Skeletal muscle satellite cell (primary cell): ENCODE measurements at regions not wholly inside any gene's neighbourhood (a gene's known extent, or its start where the extent isn't known, plus 50 kb on each side); places are given as distances from the start of the nearest gene placed in this dataset.

Experiments used
- H3K27me3 ChIP-seq: 2 replicates; pipeline ENCODE4 v1.7.0; 2013; ENCODE audit warnings: low read length; ENCODE audit not compliant: control insufficient read depth, insufficient read depth
- H3K36me3 ChIP-seq: 2 replicates; pipeline ENCODE4 v1.7.0; 2013; ENCODE audit warnings: mild to moderate bottlenecking, control low read depth, low read length; ENCODE audit not compliant: insufficient read depth
- H3K4me1 ChIP-seq: 2 replicates; pipeline ENCODE4 v1.7.0; 2013; ENCODE audit warnings: low read length; ENCODE audit not compliant: control insufficient read depth, insufficient read depth
- H3K4me2 ChIP-seq: 2 replicates; pipeline ENCODE4 v1.7.0; 2013; ENCODE audit warnings: mild to moderate bottlenecking, low read length
- H3K4me3 ChIP-seq: 2 replicates; pipeline ENCODE4 v1.7.0; 2013; ENCODE audit warnings: low read length
- H3K9ac ChIP-seq: 2 replicates; pipeline ENCODE4 v1.7.0; 2013; ENCODE audit warnings: mild to moderate bottlenecking, low read depth, low read length, moderate library complexity
- H3K9me3 ChIP-seq: replicated peaks from 2 replicates; pipeline ENCODE4 v1.7.0; 2013; ENCODE audit warnings: mild to moderate bottlenecking, control low read depth, low read length

DNA sequence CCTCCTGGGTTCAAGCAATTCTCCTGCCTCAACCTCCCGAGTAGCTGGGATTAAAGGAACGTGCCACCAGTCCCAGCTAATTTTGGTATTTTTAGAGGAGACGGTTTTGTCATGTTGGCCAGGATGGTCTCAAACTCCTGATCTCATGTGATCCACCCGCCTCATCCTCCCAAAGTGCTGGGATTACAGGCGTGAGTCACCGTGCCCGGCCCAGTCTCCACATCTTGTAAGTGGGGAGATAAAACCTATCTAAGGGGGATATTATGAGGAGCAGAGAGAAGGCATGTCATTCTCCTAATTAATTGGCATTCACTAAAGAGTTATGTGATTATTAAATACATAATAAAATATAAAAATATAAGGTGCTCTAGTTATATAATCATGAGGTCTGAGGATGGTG, 94.1 kb upstream of the BOD1 start:
- Histone ChIP-seq H3K27me3 (no peaks in the 10 kb centered on the region), H3K4me3 (no peak overlapping the region), H3K4me2 (no peak overlapping the region), H3K36me3 (no peaks in the 10 kb centered on the region), H3K4me1 (peaks cover 26% of the 10 kb centered on the region), H3K9ac (no peak overlapping the region), H3K9me3 (no peaks in the 10 kb centered on the region)

DNA sequence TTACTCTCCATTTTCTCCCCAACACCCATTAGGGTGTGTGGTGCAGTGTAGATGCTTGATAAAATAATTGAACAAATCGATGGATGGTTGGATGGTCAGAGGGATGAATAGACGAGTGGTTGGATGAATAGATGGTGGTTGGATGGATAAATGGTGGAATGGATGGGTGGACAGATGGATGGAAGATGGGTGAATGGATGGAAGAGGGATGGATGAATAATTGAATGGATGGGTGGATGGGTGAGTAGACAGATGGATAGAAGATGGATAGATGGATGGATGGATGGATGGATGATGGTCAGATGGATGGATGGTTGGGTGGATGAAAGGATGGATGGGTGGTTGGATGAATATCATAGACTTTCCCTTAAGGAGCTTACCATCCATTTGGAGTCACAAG, 95.0 kb upstream of the BOD1 start:
- Histone ChIP-seq H3K9me3 (no peaks in the 10 kb centered on the region), H3K4me3 (no peak overlapping the region), H3K4me2 (no peak overlapping the region), H3K4me1 (peaks cover 28% of the 10 kb centered on the region), H3K27me3 (no peaks in the 10 kb centered on the region), H3K9ac (no peak overlapping the region), H3K36me3 (no peaks in the 10 kb centered on the region)

DNA sequence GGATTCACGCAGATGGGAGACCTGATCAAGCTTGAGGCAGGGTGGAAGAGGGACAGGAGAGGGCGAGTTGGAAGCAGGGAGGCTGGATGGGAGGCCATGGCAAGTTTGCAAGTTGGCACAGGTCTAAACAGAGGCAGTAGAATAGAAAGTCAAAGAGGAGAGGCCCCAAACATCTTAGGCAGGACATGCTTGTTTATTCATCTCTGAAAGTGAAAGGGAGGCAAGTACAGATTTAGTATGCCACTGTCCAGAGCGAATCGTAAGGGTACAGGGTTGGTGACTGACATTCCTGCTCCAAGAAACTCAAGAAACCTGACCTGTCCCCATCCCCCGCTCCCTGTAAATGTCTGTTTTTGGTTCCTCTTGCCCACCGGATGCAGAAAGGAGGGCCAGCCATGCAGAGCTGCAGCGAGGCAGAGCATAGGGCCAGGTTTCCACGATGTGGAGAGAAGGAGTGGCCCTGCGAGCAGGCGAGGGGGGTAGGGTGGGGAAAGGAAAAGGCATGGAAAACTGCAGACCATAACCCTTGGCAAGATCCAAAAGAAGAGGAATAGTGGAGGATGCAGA, 96.2 kb upstream of the BOD1 start:
- H3K9ac ChIP-seq, result no peak overlapping the region
- H3K9me3 ChIP-seq, result no peaks in the 10 kb centered on the region
- H3K36me3 ChIP-seq, result no peaks in the 10 kb centered on the region
- H3K4me1 ChIP-seq, result peaks cover 17% of the 10 kb centered on the region
- no peaks in the 10 kb centered on the region for H3K27me3 ChIP-seq
- H3K4me3 ChIP-seq, result no peak overlapping the region
- no peak overlapping the region for H3K4me2 ChIP-seq

GRCh38 chr5:173714551-173715428, 98.3 kb upstream of the BOD1 start:
- Histone ChIP-seq H3K4me2 (peak overlapping the region; percentile 40), H3K9me3 (no peaks in the 10 kb centered on the region), H3K9ac (no peak overlapping the region), H3K4me1 (peaks cover 16% of the 10 kb centered on the region), H3K4me3 (peak overlapping the region; percentile 13), H3K36me3 (no peaks in the 10 kb centered on the region), H3K27me3 (no peaks in the 10 kb centered on the region)

- Histone ChIP-seq H3K4me3 (no peak overlapping the region), H3K36me3 (no peaks in the 10 kb centered on the region), H3K4me2 (no peak overlapping the region), H3K4me1 (peaks cover 16% of the 10 kb centered on the region), H3K9me3 (no peaks in the 10 kb centered on the region), H3K27me3 (no peaks in the 10 kb centered on the region), H3K9ac (no peak overlapping the region)
These were observed 99.2 kb upstream of the BOD1 start for GRCh38 chr5:173715607-173716006.

DNA sequence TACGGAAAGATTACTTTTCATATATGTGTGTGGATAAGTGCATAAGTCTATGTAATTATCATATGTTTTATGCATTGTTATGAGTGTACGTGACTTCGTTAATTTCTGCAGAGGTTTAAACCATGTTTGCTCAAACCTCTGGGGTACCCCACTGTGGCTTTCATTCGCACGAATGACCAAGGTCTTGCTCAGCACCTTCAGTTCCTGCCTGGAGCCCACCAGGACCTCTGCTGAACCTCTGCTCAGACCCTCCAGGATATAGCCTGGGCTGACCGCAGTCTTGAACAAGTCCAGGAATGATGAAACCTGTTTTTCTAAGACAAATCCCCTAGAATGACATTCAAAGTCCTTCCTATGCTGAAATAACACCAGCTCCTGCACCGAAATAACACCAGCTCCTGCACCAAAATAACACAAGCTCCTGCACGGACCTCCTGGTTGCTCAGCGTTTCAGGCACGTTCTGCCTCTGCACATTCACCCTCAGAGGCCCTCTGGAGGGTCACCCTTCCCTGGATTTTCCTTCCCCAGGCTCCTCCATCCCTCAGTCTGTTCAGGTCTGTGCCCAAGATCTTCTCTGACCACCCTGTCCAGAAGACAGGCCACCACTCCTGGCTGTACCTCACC, 99.7 kb upstream of the BOD1 start:
- peaks cover 16% of the 10 kb centered on the region for H3K4me1 ChIP-seq
- H3K4me2 ChIP-seq, result no peak overlapping the region

DNA sequence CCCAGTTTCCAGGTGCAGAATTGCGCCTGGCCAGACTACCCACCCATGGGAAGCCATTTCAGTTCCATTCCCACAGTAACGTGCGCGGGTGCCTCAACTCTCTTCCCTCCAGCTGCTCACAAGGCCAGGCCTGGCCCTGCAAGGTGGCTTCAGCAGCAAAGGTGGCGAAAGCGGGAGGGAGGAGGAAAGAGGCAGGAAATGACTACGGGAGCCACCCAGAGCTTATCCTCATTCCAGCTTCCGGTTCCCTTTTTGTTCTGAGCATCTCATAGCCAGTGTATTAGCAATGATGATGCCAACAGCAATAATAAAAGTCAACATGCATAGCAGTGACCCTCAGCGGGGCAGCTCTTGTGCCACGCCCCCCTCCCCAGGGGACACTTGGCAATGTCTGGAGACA, 101.5 kb upstream of the BOD1 start:
- no peaks in the 10 kb centered on the region for H3K36me3 ChIP-seq
- H3K4me3 ChIP-seq, result no peak overlapping the region
- H3K4me2 ChIP-seq, result no peak overlapping the region

More for the DNA sequence above, 99.7 kb upstream of the BOD1 start:
- Histone ChIP-seq H3K27me3 (no peaks in the 10 kb centered on the region), H3K9ac (no peak overlapping the region), H3K36me3 (no peaks in the 10 kb centered on the region), H3K9me3 (no peaks in the 10 kb centered on the region), H3K4me3 (no peak overlapping the region)

GRCh38 chr5:173718469-173718868, 102.0 kb upstream of the BOD1 start:
- Histone ChIP-seq H3K9me3 (no peaks in the 10 kb centered on the region), H3K27me3 (no peaks in the 10 kb centered on the region), H3K4me2 (no peak overlapping the region), H3K36me3 (no peaks in the 10 kb centered on the region), H3K4me1 (peaks cover 16% of the 10 kb centered on the region), H3K4me3 (no peak overlapping the region), H3K9ac (no peak overlapping the region)

More for the DNA sequence above, 101.5 kb upstream of the BOD1 start:
- Histone ChIP-seq H3K9me3 (no peaks in the 10 kb centered on the region), H3K9ac (no peak overlapping the region), H3K4me1 (peaks cover 16% of the 10 kb centered on the region), H3K27me3 (no peaks in the 10 kb centered on the region)

DNA sequence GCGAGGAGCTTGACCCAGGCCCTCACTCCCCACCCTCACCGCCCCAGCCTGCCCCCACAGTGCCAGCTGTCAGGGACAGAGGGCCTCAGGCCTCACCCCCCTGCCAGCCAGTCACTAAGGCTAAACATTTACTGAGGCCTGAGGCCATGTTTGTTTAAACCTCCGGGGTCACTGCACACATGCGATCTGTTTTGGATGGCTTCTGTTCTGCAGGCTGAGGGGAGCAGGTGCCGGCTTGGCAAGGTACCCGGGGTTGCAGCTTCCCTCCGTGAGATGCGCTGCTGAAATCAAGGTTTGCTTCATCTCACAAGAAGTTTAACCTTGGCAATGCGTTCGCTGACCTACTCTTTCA, 103.3 kb upstream of the BOD1 start:
- Histone ChIP-seq H3K27me3 (no peaks in the 10 kb centered on the region), H3K4me3 (no peak overlapping the region), H3K4me1 (peaks cover 10% of the 10 kb centered on the region), H3K4me2 (no peak overlapping the region), H3K9ac (no peak overlapping the region), H3K9me3 (no peaks in the 10 kb centered on the region), H3K36me3 (no peaks in the 10 kb centered on the region)

DNA sequence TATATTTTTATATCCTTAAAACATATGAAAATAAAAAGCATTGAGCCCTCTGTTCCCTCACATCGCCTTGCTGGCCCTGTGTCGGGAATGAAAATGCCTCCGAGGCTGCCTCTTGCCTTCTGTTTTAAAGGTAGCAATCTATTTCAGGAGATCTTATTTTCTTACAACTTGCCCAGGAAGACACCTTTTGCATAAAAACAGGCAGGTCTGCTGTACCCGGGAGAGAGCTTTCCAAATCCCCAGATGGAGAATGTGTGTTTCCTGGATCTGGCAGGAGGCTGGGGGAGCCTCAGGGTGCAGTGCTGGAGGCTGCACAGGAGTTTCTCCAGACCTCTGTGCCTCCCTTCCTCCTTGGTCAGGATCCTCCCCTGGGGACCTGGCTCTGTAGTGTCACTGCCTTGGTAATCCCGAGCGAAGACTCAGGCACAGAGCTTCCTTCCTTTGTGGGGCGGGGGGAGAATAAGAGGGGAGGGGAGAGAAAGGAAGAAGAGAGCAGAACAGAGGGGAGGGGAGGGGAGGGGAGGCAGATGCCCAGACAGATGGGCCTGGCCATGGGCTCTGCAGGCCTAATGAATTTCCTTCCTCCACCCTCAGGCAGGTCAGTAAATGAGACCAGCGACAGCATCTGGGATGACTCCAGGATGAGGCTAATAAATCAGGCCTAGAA, 104.0 kb upstream of the BOD1 start:
- no peaks in the 10 kb centered on the region for H3K9me3 ChIP-seq
- peaks cover 3% of the 10 kb centered on the region for H3K4me1 ChIP-seq
- H3K4me3 ChIP-seq, result no peak overlapping the region
- no peak overlapping the region for H3K4me2 ChIP-seq
- H3K27me3 ChIP-seq, result no peaks in the 10 kb centered on the region
- H3K9ac ChIP-seq, result no peak overlapping the region
- no peaks in the 10 kb centered on the region for H3K36me3 ChIP-seq

DNA sequence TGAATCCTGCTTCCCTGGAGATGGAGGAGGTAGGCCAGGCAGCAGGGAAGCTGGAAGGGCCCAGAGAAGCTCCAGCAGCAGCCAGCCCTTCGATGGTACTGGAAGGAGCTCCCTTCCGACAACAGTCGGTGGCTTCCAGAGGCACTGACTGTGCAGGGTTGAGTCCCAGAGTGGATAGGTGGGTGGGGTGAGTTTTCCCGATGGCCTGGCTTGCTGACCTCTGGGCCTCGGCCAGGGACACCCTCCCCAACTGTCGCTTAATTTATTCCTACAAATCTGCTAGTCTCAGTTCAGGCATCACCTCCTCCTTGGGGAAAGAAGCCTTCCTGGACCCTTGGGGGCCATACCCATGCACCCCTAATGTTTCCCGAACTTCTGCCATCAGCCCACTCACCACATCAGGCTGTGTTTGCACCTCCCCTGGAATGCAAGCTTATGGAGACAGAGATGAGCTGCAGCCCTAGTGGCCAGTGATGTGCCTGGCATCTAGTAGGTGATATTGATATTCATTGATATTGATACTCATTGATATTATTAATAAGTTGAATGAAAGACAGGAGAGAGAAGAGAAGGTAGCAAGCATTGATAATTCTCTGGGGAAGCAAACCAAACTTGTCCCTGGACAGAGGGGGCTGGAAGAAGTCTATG, 104.6 kb upstream of the BOD1 start:
- Histone ChIP-seq H3K27me3 (no peaks in the 10 kb centered on the region), H3K9me3 (no peaks in the 10 kb centered on the region), H3K4me3 (no peak overlapping the region), H3K36me3 (no peaks in the 10 kb centered on the region), H3K4me2 (no peak overlapping the region), H3K4me1 (no peaks in the 10 kb centered on the region), H3K9ac (no peak overlapping the region)
